ENCODE measurements at regions not wholly inside any gene's neighbourhood (a gene's known extent, or its start where the extent isn't known, plus 50 kb on each side); places are given as distances from the start of the nearest gene placed in this dataset.

DNA sequence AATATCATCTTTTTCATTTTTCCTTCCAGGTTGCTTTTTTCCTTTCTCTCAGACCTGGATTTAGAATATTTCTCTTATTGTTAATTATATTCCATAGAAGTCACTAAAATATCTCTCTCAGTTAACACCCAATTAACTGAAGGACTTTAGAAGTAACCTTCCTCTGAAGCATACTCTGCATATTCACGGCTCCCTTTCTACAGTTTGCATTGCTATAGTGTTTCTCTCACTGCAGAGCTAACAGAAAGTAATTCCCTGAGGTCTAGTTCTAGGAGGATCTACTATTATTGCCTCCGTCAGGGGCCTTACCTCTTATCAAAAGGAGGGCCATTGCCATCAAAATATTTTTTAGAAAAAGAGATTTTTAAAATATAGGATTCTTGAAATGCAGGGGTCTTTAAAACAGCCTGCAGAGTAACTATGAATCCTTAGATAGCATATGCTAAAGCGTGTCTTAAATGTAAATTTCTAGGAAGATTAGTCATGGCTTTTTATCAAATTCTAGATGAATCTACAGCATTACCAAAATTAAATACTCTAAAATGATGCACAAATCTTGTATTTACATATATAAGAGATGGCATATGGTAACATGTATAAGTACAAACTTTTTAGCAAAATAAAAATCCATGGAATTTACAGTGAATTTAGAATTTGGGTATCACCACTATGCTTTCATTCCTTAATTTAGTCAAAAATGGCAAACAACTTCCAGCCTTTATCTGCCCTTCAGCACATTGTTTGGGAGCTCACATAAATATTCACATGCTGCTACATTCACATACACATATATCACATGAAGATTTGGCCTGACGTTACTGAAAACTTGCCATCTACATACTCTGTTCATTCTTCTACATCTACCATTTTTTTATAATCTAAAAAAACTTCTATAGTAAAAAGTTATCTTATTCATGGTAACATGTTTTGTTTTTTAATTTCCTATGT, 696.8 kb downstream of the OTOL1 start (continued):
- TF ChIP-seq KAT2B (IDR thresholded peaks at IDR 0.05; ENCODE audit: low read depth, low read length) (no peak), NR2C1 (IDR thresholded peaks at IDR 0.05) (no peak), NR2C1 (tag; IDR thresholded peaks at IDR 0.05) (no peak), GABPB1 (CRISPR knock-in tag; IDR thresholded peaks at IDR 0.05) (no peak), ZKSCAN8 (CRISPR knock-in tag; IDR thresholded peaks at IDR 0.05) (no peak), PTRF (tag; IDR thresholded peaks at IDR 0.05) (no peak), MCM5 (IDR thresholded peaks at IDR 0.05; ENCODE audit: low read depth) (no peak), CAMTA2 (CRISPR knock-in tag; conservative IDR thresholded peaks at IDR 0.05) (no peak), SP2 (IDR thresholded peaks at IDR 0.05; ENCODE audit: extremely low read depth, low read depth, low read length, poor library complexity, severe bottlenecking) (no peak)
- TF ChIP-seq, protein P1, sequence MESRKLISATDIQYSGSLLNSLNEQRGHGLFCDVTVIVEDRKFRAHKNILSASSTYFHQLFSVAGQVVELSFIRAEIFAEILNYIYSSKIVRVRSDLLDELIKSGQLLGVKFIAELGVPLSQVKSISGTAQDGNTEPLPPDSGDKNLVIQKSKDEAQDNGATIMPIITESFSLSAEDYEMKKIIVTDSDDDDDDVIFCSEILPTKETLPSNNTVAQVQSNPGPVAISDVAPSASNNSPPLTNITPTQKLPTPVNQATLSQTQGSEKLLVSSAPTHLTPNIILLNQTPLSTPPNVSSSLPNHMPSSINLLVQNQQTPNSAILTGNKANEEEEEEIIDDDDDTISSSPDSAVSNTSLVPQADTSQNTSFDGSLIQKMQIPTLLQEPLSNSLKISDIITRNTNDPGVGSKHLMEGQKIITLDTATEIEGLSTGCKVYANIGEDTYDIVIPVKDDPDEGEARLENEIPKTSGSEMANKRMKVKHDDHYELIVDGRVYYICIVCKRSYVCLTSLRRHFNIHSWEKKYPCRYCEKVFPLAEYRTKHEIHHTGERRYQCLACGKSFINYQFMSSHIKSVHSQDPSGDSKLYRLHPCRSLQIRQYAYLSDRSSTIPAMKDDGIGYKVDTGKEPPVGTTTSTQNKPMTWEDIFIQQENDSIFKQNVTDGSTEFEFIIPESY (CRISPR knock-in tag; IDR thresholded peaks at IDR 0.05): no peak
